ENCODE measurements at regions not wholly inside any gene's neighbourhood (a gene's known extent, or its start where the extent isn't known, plus 50 kb on each side); places are given as distances from the start of the nearest gene placed in this dataset.

DNA sequence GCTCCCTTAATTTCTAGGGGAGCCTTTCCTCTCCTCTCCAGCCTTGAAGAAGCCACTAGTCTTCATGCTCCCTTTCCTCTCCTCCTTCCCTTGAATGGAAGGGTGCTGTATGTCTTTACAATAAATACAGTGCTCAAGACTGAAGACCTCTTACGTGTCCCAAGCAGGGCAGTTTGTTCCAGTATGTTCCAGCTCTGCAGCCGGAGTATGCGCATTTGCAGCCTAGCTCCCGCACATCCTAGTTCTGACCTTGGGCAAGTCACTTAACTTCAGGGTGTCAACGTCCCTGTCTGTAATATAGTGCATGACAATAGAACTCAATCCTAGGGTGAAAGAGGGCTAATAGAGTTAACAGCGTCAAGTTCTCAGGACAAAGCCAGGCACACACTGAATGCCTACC, 208.0 kb downstream of the HAUS1 start:
- no peak overlapping the region for H2AFZ ChIP-seq (ENCODE audit: low read depth, low read length)
- H3K4me3 ChIP-seq (replicated peaks in 1 of 3; ENCODE audit: insufficient read depth in 1 of 3, low read depth in 1 of 3, low read length in 3 of 3) = no peak overlapping the region
- no peak overlapping the region for H3K27ac ChIP-seq (ENCODE audit: insufficient read depth, low read depth, low read length)
- FAIRE-seq (no peak), DNase-seq (ENCODE audit: low read depth, low spot score) (no peak)
- no TSS peak for BruUV-seq (replicated peaks)
- peaks cover 1 to 10% of the 10 kb centered on the region in 2 experiments for H3K27me3 ChIP-seq (ENCODE audit: control insufficient read depth in 2 of 2, insufficient read depth in 2 of 2, low read length in 2 of 2)
- dilution Hi-C loops (cut with MboI; ENCODE audit: extremely low pct_ligation_motif_present, low sequenced_read_pairs) = no loop called here
- no peaks in the 10 kb centered on the region for H3K9me3 ChIP-seq (replicated peaks; ENCODE audit: control insufficient read depth, insufficient read depth, low read length)
- H3K4me1 ChIP-seq (ENCODE audit: control insufficient read depth, extremely low read depth, insufficient read depth, low read length) = no peaks in the 10 kb centered on the region
- intact Hi-C loops (cut with micrococcal nuclease) = no loop called here
- no peaks in the 10 kb centered on the region for H3K36me3 ChIP-seq (ENCODE audit: control insufficient read depth in 2 of 2, extremely low read depth in 1 of 2, insufficient read depth in 2 of 2, low read length in 2 of 2)
- ChIA-PET POLR2A (no interaction called here), CTCF (no interaction called here)
- no peak overlapping the region for H3K4me2 ChIP-seq (ENCODE audit: insufficient read depth, low read length)
- H4K20me1 ChIP-seq (replicated peaks; ENCODE audit: control insufficient read depth, extremely low read depth, insufficient read depth, low read length) = no peaks in the 10 kb centered on the region
- H3K79me2 ChIP-seq (ENCODE audit: control insufficient read depth, insufficient read depth, low read length) = no peaks in the 10 kb centered on the region
- no peaks in the 10 kb centered on the region for H3K9me1 ChIP-seq (replicated peaks; ENCODE audit: control insufficient read depth, extremely low read depth, insufficient read depth, low read length)
- no peak overlapping the region for H3K9ac ChIP-seq (replicated peaks; ENCODE audit: extremely low read depth, insufficient read depth, low read length)
- TF ChIP-seq GATA2 (IDR thresholded peaks at IDR 0.05; ENCODE audit: insufficient read depth, insufficient read length, low read depth, low read length) = no peak
- TF ChIP-seq MYC (IDR thresholded peaks at IDR 0.05; ENCODE audit: low read depth, low read length) = no peak
- TF ChIP-seq MAX (IDR thresholded peaks at IDR 0.05; ENCODE audit: insufficient read depth, insufficient read length) = no peak
- no peak for TF ChIP-seq POLR2AphosphoS5 (IDR thresholded peaks at IDR 0.05; ENCODE audit: insufficient read depth, low read depth, low read length)
- no peak for TF ChIP-seq CTCF (IDR thresholded peaks at IDR 0.05; ENCODE audit: extremely low read depth in 1 of 2, insufficient read depth in 1 of 2, low read depth in 1 of 2, low read length in 2 of 2)

- ChIA-PET POLR2A (no interaction called here), CTCF (interaction anchor here (1.2 kb wide), 1 partner anchor 140 kb away, joined by 3 read pairs; a partner anchor contains a TSS)
- Histone ChIP-seq H3K9me3 (replicated peaks; ENCODE audit: control insufficient read depth, insufficient read depth, low read length) (no peaks in the 10 kb centered on the region), H3K9ac (replicated peaks; ENCODE audit: extremely low read depth, insufficient read depth, low read length) (no peak overlapping the region), H3K4me1 (ENCODE audit: control insufficient read depth, extremely low read depth, insufficient read depth, low read length) (no peaks in the 10 kb centered on the region), H3K4me3 (replicated peaks in 1 of 3; ENCODE audit: insufficient read depth in 1 of 3, low read depth in 1 of 3, low read length in 3 of 3) (no peak overlapping the region), H3K27ac (ENCODE audit: insufficient read depth, low read depth, low read length) (no peak overlapping the region), H2AFZ (ENCODE audit: low read depth, low read length) (no peak overlapping the region), H3K4me2 (ENCODE audit: insufficient read depth, low read length) (no peak overlapping the region), H3K9me1 (replicated peaks; ENCODE audit: control insufficient read depth, extremely low read depth, insufficient read depth, low read length) (no peaks in the 10 kb centered on the region), H3K36me3 (ENCODE audit: control insufficient read depth in 2 of 2, extremely low read depth in 1 of 2, insufficient read depth in 2 of 2, low read length in 2 of 2) (no peaks in the 10 kb centered on the region), H3K27me3 (ENCODE audit: control insufficient read depth in 2 of 2, insufficient read depth in 2 of 2, low read length in 2 of 2) (peaks cover 1 to 4% of the 10 kb centered on the region in 2 experiments), H4K20me1 (replicated peaks; ENCODE audit: control insufficient read depth, extremely low read depth, insufficient read depth, low read length) (no peaks in the 10 kb centered on the region), H3K79me2 (ENCODE audit: control insufficient read depth, insufficient read depth, low read length) (no peaks in the 10 kb centered on the region)
- no TSS peak for BruUV-seq (replicated peaks)
- no peak for DNase-seq (ENCODE audit: low read depth, low spot score)
- no peak for TF ChIP-seq MAX (IDR thresholded peaks at IDR 0.05; ENCODE audit: insufficient read depth, insufficient read length)
- TF ChIP-seq GATA2 (IDR thresholded peaks at IDR 0.05; ENCODE audit: insufficient read depth, insufficient read length, low read depth, low read length) = no peak
- no peak for TF ChIP-seq POLR2A (IDR thresholded peaks at IDR 0.05; ENCODE audit: low read depth, low read length)
- no peak for TF ChIP-seq JUN (IDR thresholded peaks at IDR 0.05; ENCODE audit: borderline replicate concordance, insufficient read depth, insufficient read length, low read depth)
- no peak for TF ChIP-seq EZH2 (IDR thresholded peaks at IDR 0.05; ENCODE audit: borderline replicate concordance, low read depth, low read length, severe bottlenecking)
- TF ChIP-seq POLR2AphosphoS5 (IDR thresholded peaks at IDR 0.05; ENCODE audit: insufficient read depth, low read depth, low read length) = no peak
- no peak for TF ChIP-seq CTCF (IDR thresholded peaks at IDR 0.05; ENCODE audit: extremely low read depth in 1 of 2, insufficient read depth in 1 of 2, low read depth in 1 of 2, low read length in 2 of 2)
- dilution Hi-C loops (cut with MboI; ENCODE audit: extremely low pct_ligation_motif_present, low sequenced_read_pairs) = no loop called here
- no peak for FAIRE-seq
- intact Hi-C loops (cut with micrococcal nuclease) = no loop called here
Observed at GRCh38 chr18:46313521-46313920, 209.3 kb downstream of the HAUS1 start.
